K562 (cell line): ENCODE measurements at regions not wholly inside any gene's neighbourhood (a gene's known extent, or its start where the extent isn't known, plus 50 kb on each side); places are given as distances from the start of the nearest gene placed in this dataset.

Experiments used
- CTCF ChIP-seq, 3 experiments: IDR thresholded peaks in 2 of 3; conservative IDR thresholded peaks in 1 of 3; 2 replicates each; pipeline ENCODE4 v1.5.1; 2011 to 2012; ENCODE audit warnings: low read length in 3 of 3, mild to moderate bottlenecking in 3 of 3, control low read depth in 2 of 3, improper control_type of control experiment in 1 of 3, inconsistent platforms in 1 of 3, low read depth in 1 of 3, mixed read lengths in 1 of 3, moderate library complexity in 1 of 3; ENCODE audit not compliant: insufficient read depth in 2 of 3
- DEAF1 ChIP-seq: fragments of 450-650 bp; formaldehyde crosslinking; IDR thresholded peaks from 2 replicates; pipeline ENCODE4 v1.4.0; 2020; ENCODE audit warnings: mild to moderate bottlenecking, moderate library complexity
- FOXK2 ChIP-seq, 2 experiments: fragments of 450-650 bp; IDR thresholded peaks in 1 of 2; conservative IDR thresholded peaks in 1 of 2; 2 replicates each; pipeline ENCODE4 v1.6.1; 2016; ENCODE audit warnings: low read depth in 2 of 2, mild to moderate bottlenecking in 1 of 2
- GTF2F1 ChIP-seq: IDR thresholded peaks from 2 replicates; pipeline ENCODE4 v1.6.1; 2011; ENCODE audit warnings: low read depth, low read length, improper control_type of control experiment
- NFXL1 ChIP-seq: fragments of 450-650 bp; formaldehyde crosslinking; IDR thresholded peaks from 2 replicates; pipeline ENCODE4 v1.4.0; 2021; ENCODE audit warnings: mild to moderate bottlenecking
- POU5F1 ChIP-seq: fragments of 150-350 bp; IDR thresholded peaks from 2 replicates; pipeline ENCODE4 v1.6.1; 2014; ENCODE audit warnings: borderline replicate concordance, low read length, low read depth, mild to moderate bottlenecking; ENCODE audit not compliant: partially characterized antibody
- SIX5 ChIP-seq, 2 experiments: IDR thresholded peaks; 2 replicates each; pipeline ENCODE4 v1.6.1; 2011; ENCODE audit warnings: low read length in 2 of 2, borderline replicate concordance in 1 of 2, low read depth in 1 of 2, mild to moderate bottlenecking in 1 of 2, moderate library complexity in 1 of 2; ENCODE audit not compliant: insufficient read depth in 1 of 2
- SMC3 ChIP-seq: conservative IDR thresholded peaks from 2 replicates; pipeline ENCODE4 v1.6.1; 2011; ENCODE audit warnings: low read depth, low read length, improper control_type of control experiment; ENCODE audit not compliant: insufficient read depth
- TEAD4 ChIP-seq, 2 experiments: sonication (generic) in 1 of 2; formaldehyde crosslinking in 1 of 2; IDR thresholded peaks; 2 replicates each; pipeline versions ENCODE4 v1.6.1 to v1.8.0; 2012 to 2022; ENCODE audit warnings: borderline replicate concordance in 1 of 2, inconsistent platforms in 1 of 2, low read length in 1 of 2, mild to moderate bottlenecking in 1 of 2, missing genetic modification reagents in 1 of 2

GRCh38 chr4:67333664-67334063 lies 211.6 kb downstream of the CENPC start:
- TF ChIP-seq CTCF (IDR thresholded peaks at IDR 0.05 in 2 of 3, conservative IDR thresholded peaks at IDR 0.05 in 1 of 3; ENCODE audit: insufficient read depth in 2 of 3, low read depth in 1 of 3, low read length in 3 of 3): no peak
- TF ChIP-seq SIX5 (IDR thresholded peaks at IDR 0.05; ENCODE audit: borderline replicate concordance in 1 of 2, insufficient read depth in 1 of 2, low read depth in 1 of 2, low read length in 2 of 2): no peak
- no peak for TF ChIP-seq FOXK2 (conservative IDR thresholded peaks at IDR 0.05 in 1 of 2, IDR thresholded peaks at IDR 0.05 in 1 of 2; ENCODE audit: low read depth in 2 of 2)
- TF ChIP-seq NFXL1 (CRISPR knock-in tag): no peak
- TF ChIP-seq DEAF1 (CRISPR knock-in tag): no peak
- no peak for TF ChIP-seq SMC3
- no peak for TF ChIP-seq TEAD4 (IDR thresholded peaks at IDR 0.05; ENCODE audit: low read length)
- no peak for TF ChIP-seq TEAD4 (CRISPR knock-in tag; IDR thresholded peaks at IDR 0.05; ENCODE audit: borderline replicate concordance)
- TF ChIP-seq POU5F1: no peak
- no peak for TF ChIP-seq GTF2F1
